ENCODE measurements at regions not wholly inside any gene's neighbourhood (a gene's known extent, or its start where the extent isn't known, plus 50 kb on each side); places are given as distances from the start of the nearest gene placed in this dataset.

- Histone ChIP-seq H3K4me3 (no peak overlapping the region), H3K9me3 (no peaks in the 10 kb centered on the region), H3K36me3 (no peaks in the 10 kb centered on the region), H3K27me3 (no peaks in the 10 kb centered on the region), H3K27ac (no peak overlapping the region), H3K4me1 (no peaks in the 10 kb centered on the region)
- 28 to 47% methylated on average over 2 of the region's 2 CpGs for WGBS, 2 donors (ENCODE audit: low coverage in 1 of 2)
- TF ChIP-seq CTCF (IDR thresholded peaks at IDR 0.05) (no peak), EP300 (IDR thresholded peaks at IDR 0.05) (no peak), POLR2AphosphoS5 (IDR thresholded peaks at IDR 0.05) (no peak), POLR2A (IDR thresholded peaks at IDR 0.05) (no peak)
- no peak for ATAC-seq
Measured at GRCh38 chr21:18023711-18024110, 204.6 kb upstream of the C21orf91 start.

- H3K27ac ChIP-seq: no peak overlapping the region
- H3K27me3 ChIP-seq: no peaks in the 10 kb centered on the region
- H3K36me3 ChIP-seq: no peaks in the 10 kb centered on the region
- no peaks in the 10 kb centered on the region for H3K4me1 ChIP-seq
- ATAC-seq: no peak
- TF ChIP-seq POLR2A (IDR thresholded peaks at IDR 0.05) (no peak), CTCF (IDR thresholded peaks at IDR 0.05) (no peak), EP300 (IDR thresholded peaks at IDR 0.05) (no peak), POLR2AphosphoS5 (IDR thresholded peaks at IDR 0.05) (no peak)
- no peaks in the 10 kb centered on the region for H3K9me3 ChIP-seq
- no peak overlapping the region for H3K4me3 ChIP-seq
- WGBS, 2 donors (ENCODE audit: low coverage in 1 of 2): 81 to 88% methylated on average over 3 to 4 of the region's 4 CpGs
Measured at GRCh38 chr21:18023157-18023556, 204.0 kb upstream of the C21orf91 start.

DNA sequence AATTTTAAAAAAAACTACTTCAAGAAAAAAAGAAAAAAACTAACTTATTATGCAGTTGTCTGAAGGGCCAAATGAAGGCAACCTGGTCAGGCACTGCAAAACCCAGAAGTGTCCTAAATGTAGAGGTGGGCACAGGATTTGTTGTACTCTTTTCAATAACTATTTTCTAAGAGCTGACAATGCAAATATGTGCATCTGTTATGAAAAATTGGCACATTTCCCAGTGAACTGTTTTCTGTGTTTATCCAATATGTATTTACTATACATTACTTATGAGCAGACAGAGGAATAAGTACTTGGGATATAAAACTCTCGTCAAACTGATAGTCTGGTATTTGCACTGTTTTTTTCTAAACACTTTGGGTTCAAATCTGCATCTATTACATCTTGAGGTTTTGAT lies 188.0 kb upstream of the C21orf91 start:
- H3K4me1 ChIP-seq: no peaks in the 10 kb centered on the region
- H3K27ac ChIP-seq: no peak overlapping the region
- no peak overlapping the region for H3K4me3 ChIP-seq
- ATAC-seq: no peak
- no peak for TF ChIP-seq EP300 (IDR thresholded peaks at IDR 0.05)
- no peak for TF ChIP-seq CTCF (IDR thresholded peaks at IDR 0.05)
- TF ChIP-seq POLR2AphosphoS5 (IDR thresholded peaks at IDR 0.05): no peak
- no peak for TF ChIP-seq POLR2A (IDR thresholded peaks at IDR 0.05)
- H3K27me3 ChIP-seq: no peaks in the 10 kb centered on the region
- H3K9me3 ChIP-seq: no peaks in the 10 kb centered on the region
- WGBS, 2 donors (ENCODE audit: low coverage in 1 of 2): 30 to 35% methylated on average over 1 of the region's 1 CpG
- H3K36me3 ChIP-seq: no peaks in the 10 kb centered on the region

DNA sequence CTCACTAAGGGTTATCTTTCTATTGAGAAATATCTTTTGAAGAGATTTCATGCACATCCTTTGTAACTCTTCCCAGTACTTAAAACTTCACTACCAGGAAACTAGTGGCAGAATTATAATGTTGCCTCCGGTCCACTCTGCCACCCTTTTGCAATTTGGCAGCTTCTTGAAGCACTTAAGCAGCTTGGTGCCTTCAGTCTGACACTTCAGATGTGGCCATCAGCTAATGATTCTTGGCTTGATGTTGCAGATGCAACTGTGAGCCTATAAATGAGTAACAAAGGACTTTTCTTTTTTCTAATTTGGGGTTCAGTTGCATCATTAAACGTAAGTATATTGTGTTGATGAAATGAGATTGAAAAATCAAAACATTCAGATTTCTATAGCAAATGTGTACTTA lies 187.5 kb upstream of the C21orf91 start:
- H3K4me1 ChIP-seq: no peaks in the 10 kb centered on the region
- no peaks in the 10 kb centered on the region for H3K9me3 ChIP-seq
- no peak overlapping the region for H3K27ac ChIP-seq
- TF ChIP-seq EP300 (IDR thresholded peaks at IDR 0.05) (no peak), POLR2AphosphoS5 (IDR thresholded peaks at IDR 0.05) (no peak), POLR2A (IDR thresholded peaks at IDR 0.05) (no peak), CTCF (IDR thresholded peaks at IDR 0.05) (no peak)
- H3K4me3 ChIP-seq: no peak overlapping the region
- H3K27me3 ChIP-seq: no peaks in the 10 kb centered on the region
- no peak for ATAC-seq
- no peaks in the 10 kb centered on the region for H3K36me3 ChIP-seq
- 52 to 54% methylated on average over 2 of the region's 2 CpGs for WGBS, 2 donors (ENCODE audit: low coverage in 1 of 2)

DNA sequence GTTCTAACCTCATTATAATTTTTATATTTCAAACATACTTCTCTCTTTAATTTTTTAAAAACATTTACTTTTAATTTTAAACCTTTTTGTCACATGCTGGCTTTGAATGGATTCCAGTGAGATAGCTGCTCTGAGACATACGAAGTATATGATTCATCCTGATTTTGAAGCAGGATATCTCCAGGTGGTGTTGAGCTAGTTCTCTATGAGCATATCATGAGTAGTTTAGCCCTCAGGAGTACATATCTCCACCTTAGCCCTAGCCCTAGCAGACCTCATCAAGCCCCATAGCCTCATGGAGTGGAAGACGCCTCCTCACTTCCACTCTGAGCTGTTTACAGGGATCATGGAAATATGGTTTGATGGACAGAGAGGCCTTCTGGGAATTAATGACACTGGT lies 183.2 kb upstream of the C21orf91 start:
- no peak for ATAC-seq
- H3K27me3 ChIP-seq: no peaks in the 10 kb centered on the region
- H3K9me3 ChIP-seq: no peaks in the 10 kb centered on the region
- no peak overlapping the region for H3K4me3 ChIP-seq
- H3K27ac ChIP-seq: no peak overlapping the region
- no peaks in the 10 kb centered on the region for H3K36me3 ChIP-seq
- no peak for TF ChIP-seq POLR2A (IDR thresholded peaks at IDR 0.05)
- WGBS, 2 donors (ENCODE audit: low coverage in 1 of 2): 72 to 100% methylated on average over 1 to 2 of the region's 2 CpGs
- H3K4me1 ChIP-seq: no peaks in the 10 kb centered on the region
